ENCODE measurements at regions not wholly inside any gene's neighbourhood (a gene's known extent, or its start where the extent isn't known, plus 50 kb on each side); places are given as distances from the start of the nearest gene placed in this dataset.

DNA sequence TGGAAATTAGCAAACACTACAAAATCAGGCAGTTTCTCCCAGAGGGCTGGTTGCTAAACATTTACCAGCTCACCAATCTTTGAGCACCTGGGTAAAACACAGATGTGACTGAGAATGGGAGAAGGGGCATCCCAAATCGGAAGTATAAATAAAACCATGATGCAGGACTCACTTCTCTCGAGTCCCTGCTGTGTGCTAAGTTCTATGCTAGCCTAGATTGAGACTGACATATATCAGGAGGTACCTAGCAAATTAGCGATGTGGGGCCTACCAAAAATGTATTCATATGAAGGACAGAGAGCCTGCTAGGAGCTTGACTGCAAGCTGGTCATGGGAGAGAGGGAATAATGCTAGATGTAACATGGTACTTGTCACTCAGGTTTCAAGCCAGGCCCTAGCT lies 171.9 kb upstream of the PGRMC2 start:
- no peak for DNase-seq (ENCODE audit: low read depth, low spot score)
- in situ Hi-C loops (cut with HindIII; ENCODE audit: low pct_unique_long_range_greater_than_20kb, low sequenced_read_pairs) (no loop called here), intact Hi-C loops (cut with micrococcal nuclease; ENCODE audit: unreplicated experiment) (loop anchor here (10.0 kb wide), 1 partner anchor 345 kb away; the partner anchor contains the start of gene JADE1)
- Histone ChIP-seq H3K36me3 (ENCODE audit: control insufficient read depth, insufficient read depth, low read length) (no peaks in the 10 kb centered on the region), H3K4me3 (ENCODE audit: low read depth in 2 of 2, low read length in 2 of 2) (no peak overlapping the region), H3K9me3 (ENCODE audit: control insufficient read depth, insufficient read depth, low read depth, low read length) (no peaks in the 10 kb centered on the region), H3K27me3 (ENCODE audit: control insufficient read depth, insufficient read depth, low read length) (no peaks in the 10 kb centered on the region), H3K27ac (ENCODE audit: low read length) (no peak overlapping the region), H3K4me1 (ENCODE audit: control insufficient read depth, insufficient read depth, low read length) (peaks cover 2% of the 10 kb centered on the region; the same call in 1 of the 2 replicates)
- no TSS peak for BruUV-seq (replicated peaks)
- no peak for ATAC-seq
- TF ChIP-seq TCF7L2 (IDR thresholded peaks at IDR 0.05; ENCODE audit: low read depth, low read length) (no peak), POLR2AphosphoS5 (IDR thresholded peaks at IDR 0.05; ENCODE audit: low read depth, low read length) (no peak), SIN3A (IDR thresholded peaks at IDR 0.05; ENCODE audit: borderline replicate concordance, insufficient read depth, low read depth, low read length) (no peak)
- TF ChIP-seq, protein P1, sequence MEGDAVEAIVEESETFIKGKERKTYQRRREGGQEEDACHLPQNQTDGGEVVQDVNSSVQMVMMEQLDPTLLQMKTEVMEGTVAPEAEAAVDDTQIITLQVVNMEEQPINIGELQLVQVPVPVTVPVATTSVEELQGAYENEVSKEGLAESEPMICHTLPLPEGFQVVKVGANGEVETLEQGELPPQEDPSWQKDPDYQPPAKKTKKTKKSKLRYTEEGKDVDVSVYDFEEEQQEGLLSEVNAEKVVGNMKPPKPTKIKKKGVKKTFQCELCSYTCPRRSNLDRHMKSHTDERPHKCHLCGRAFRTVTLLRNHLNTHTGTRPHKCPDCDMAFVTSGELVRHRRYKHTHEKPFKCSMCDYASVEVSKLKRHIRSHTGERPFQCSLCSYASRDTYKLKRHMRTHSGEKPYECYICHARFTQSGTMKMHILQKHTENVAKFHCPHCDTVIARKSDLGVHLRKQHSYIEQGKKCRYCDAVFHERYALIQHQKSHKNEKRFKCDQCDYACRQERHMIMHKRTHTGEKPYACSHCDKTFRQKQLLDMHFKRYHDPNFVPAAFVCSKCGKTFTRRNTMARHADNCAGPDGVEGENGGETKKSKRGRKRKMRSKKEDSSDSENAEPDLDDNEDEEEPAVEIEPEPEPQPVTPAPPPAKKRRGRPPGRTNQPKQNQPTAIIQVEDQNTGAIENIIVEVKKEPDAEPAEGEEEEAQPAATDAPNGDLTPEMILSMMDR (IDR thresholded peaks at IDR 0.05) = no peak
- TF ChIP-seq, protein P2, sequence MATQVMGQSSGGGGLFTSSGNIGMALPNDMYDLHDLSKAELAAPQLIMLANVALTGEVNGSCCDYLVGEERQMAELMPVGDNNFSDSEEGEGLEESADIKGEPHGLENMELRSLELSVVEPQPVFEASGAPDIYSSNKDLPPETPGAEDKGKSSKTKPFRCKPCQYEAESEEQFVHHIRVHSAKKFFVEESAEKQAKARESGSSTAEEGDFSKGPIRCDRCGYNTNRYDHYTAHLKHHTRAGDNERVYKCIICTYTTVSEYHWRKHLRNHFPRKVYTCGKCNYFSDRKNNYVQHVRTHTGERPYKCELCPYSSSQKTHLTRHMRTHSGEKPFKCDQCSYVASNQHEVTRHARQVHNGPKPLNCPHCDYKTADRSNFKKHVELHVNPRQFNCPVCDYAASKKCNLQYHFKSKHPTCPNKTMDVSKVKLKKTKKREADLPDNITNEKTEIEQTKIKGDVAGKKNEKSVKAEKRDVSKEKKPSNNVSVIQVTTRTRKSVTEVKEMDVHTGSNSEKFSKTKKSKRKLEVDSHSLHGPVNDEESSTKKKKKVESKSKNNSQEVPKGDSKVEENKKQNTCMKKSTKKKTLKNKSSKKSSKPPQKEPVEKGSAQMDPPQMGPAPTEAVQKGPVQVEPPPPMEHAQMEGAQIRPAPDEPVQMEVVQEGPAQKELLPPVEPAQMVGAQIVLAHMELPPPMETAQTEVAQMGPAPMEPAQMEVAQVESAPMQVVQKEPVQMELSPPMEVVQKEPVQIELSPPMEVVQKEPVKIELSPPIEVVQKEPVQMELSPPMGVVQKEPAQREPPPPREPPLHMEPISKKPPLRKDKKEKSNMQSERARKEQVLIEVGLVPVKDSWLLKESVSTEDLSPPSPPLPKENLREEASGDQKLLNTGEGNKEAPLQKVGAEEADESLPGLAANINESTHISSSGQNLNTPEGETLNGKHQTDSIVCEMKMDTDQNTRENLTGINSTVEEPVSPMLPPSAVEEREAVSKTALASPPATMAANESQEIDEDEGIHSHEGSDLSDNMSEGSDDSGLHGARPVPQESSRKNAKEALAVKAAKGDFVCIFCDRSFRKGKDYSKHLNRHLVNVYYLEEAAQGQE (IDR thresholded peaks at IDR 0.05; ENCODE audit: insufficient read depth in 1 of 2, low read depth in 2 of 2, low read length in 1 of 2) = no peak
- ChIA-PET CTCF (no interaction called here), POLR2A (no interaction called here)

DNA sequence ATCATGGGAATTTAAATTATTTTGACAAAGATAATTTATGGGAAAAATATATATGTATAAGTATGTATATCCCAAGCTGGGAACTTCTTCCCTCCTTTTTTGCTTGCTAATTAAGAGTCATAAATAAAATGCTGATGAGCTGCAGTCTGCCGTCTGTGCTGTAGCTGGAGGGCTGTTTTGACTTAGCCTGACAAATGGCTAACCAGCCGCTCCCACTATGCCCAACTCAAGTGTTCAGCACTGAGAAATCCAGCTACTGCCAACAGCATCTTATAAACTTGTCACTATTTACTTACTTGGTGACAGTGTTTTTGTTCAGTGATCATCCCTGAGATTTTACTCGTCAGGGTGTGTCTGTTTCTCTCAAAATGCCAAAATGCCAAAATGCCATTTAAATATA lies 171.2 kb upstream of the PGRMC2 start:
- POLR2A ChIA-PET = no interaction called here

More for the DNA sequence above, 171.2 kb upstream of the PGRMC2 start:
- ATAC-seq (no peak), DNase-seq (ENCODE audit: low read depth, low spot score) (no peak)
- Histone ChIP-seq H3K9me3 (ENCODE audit: control insufficient read depth, insufficient read depth, low read depth, low read length) (no peaks in the 10 kb centered on the region), H3K27me3 (ENCODE audit: control insufficient read depth, insufficient read depth, low read length) (no peaks in the 10 kb centered on the region), H3K4me1 (ENCODE audit: control insufficient read depth, insufficient read depth, low read length) (peaks cover 2% of the 10 kb centered on the region; the same call in 1 of the 2 replicates), H3K27ac (ENCODE audit: low read length) (no peak overlapping the region), H3K36me3 (ENCODE audit: control insufficient read depth, insufficient read depth, low read length) (no peaks in the 10 kb centered on the region), H3K4me3 (ENCODE audit: low read depth in 2 of 2, low read length in 2 of 2) (no peak overlapping the region)
- in situ Hi-C loops (cut with HindIII; ENCODE audit: low pct_unique_long_range_greater_than_20kb, low sequenced_read_pairs) (no loop called here), intact Hi-C loops (cut with micrococcal nuclease; ENCODE audit: unreplicated experiment) (loop anchor here (10.0 kb wide), 1 partner anchor 346 kb away; the partner anchor contains the start of gene JADE1)
- CTCF ChIA-PET = no interaction called here
- TF ChIP-seq POLR2AphosphoS5 (IDR thresholded peaks at IDR 0.05; ENCODE audit: low read depth, low read length) (no peak), SIN3A (IDR thresholded peaks at IDR 0.05; ENCODE audit: borderline replicate concordance, insufficient read depth, low read depth, low read length) (no peak)
- TF ChIP-seq, protein P2 (IDR thresholded peaks at IDR 0.05; ENCODE audit: insufficient read depth in 1 of 2, low read depth in 2 of 2, low read length in 1 of 2) = no peak
- TF ChIP-seq, protein P1 (IDR thresholded peaks at IDR 0.05) = no peak
- no TSS peak for BruUV-seq (replicated peaks)
